Stromal cell of bone marrow (primary cell): ENCODE measurements at regions not wholly inside any gene's neighbourhood (a gene's known extent, or its start where the extent isn't known, plus 50 kb on each side); places are given as distances from the start of the nearest gene placed in this dataset.

Experiments
- DNase-seq: peaks from one replicate; pipeline ENCODE4 v3.0.0-alpha.2; 2012; ENCODE audit warnings: low read depth

GRCh38 chr2:103103678-103104077, 341.8 kb downstream of the TMEM182 start:
- no peak for DNase-seq

- no peak for DNase-seq
These were observed 357.5 kb downstream of the TMEM182 start for GRCh38 chr2:103119352-103119751.

GRCh38 chr2:103121106-103121505, 359.3 kb downstream of the TMEM182 start:
- DNase-seq = no peak

GRCh38 chr2:103123516-103123915, 361.7 kb downstream of the TMEM182 start:
- DNase-seq = no peak

DNA sequence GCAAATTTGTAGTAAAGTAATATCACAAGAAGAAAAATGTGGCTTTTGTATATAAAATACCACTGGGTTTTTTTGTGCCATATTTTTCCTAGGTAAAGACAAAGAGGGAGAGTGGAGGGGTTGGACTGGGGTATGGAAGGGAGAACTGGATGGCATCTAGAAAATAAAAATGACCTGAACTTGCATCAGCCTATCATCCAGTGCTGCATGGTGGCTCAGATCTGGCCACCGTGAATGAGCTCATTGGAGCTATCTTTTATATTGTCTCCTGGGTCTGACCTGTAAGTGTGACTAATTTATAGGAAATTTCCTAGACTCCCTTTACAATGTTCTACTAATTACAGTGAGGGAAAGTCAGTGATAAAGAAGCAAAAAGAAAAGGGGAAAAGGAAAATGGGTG, 369.0 kb downstream of the TMEM182 start:
- no peak for DNase-seq

DNA sequence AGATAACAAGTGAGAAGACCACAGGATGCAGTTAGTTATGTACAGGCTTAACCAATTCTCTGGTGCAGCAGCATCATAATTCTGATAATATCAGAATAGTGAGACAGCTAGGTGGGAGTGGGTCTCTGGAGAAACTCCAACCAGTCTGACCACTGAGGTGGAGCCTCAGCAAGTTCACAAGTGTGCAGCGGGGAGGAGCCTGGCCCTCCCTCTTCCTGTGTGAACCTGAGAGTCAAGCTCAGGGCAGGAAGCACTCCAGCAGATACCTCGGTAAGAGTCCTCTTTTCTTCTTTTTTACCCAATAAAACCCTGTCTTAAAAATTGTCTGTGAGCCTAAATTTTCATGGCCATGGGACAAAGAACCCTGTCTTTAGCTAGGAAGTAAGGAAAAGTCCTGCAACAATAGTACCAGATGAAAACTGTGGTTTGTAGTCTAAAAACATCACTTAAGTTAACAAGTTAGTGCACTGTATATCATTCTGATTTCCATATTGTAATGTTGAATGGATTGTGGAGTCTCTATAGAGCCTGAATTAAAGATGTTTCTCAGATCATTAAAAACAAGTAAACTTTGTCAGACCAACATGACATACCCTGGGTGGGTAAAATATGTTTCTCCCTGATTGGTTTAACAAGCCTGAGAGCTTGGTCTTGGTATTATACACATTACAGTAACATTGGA, 370.8 kb downstream of the TMEM182 start:
- no peak for DNase-seq

- DNase-seq = no peak
These were observed 373.8 kb downstream of the TMEM182 start for GRCh38 chr2:103135679-103136078.

DNA sequence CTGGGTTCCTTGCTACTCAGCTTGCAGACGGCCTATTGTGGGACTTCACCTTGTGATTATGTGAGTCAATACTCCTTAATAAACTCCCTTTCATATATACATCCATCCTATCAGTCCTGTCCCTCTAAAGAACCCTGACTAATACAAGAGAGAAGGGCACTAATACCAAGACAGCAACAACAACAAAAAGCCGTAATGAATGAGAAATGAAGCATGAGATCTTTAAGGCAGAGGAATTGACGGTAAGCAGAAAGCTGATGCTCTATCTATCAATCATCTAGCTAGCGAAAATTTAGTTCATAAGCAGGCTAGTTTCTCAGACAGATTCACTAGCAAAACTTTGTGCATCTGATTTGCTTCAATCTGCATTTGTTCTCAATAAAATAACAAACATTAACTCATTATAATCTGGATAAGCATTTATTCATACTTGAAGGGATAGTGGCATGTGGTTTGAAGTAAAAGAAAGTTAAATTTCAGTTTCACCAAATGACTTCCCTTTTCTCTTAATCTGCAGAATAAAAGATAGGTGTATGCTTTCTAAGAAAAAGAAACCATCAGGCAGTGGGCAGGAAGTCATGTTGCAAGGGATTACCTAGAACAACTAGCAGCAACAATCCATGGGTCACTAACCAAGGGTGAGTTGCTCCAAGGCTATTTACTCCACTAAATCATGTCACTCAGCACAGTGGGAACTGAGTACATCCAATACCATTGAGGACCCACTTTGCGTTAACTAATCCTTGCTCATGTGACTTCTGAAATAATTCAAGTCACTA, 376.5 kb downstream of the TMEM182 start:
- no peak for DNase-seq

DNA sequence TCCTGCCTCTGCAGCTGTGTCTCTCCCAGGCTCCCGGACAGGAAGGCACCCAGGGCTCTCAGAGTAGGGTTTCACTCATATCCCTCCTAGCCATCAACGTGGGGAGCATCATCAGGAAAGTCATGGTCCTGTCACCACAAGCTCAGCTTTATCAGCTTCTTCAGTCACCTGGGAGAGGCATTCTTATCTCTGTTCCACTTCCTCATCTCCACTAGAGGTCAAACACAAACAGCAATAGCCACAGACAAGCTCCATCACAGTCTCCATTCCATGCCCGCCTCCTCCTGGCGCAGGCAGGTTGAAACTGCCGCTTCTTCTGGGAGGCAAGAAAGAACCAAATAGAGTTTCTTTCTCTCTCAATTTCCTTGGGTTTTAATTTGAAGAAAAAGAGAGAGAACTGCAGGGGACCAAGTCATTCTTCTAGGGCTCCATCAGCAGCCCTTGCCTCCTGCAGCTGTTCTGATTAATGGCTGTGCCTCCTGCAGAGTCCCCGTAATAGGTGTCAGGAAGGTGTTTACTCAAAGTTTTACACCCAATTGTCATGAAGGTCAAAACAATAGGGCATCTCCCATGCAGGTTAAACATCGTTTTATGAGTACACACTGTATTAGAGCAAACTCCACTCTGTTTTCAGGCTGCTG, 377.9 kb downstream of the TMEM182 start:
- no peak for DNase-seq

DNA sequence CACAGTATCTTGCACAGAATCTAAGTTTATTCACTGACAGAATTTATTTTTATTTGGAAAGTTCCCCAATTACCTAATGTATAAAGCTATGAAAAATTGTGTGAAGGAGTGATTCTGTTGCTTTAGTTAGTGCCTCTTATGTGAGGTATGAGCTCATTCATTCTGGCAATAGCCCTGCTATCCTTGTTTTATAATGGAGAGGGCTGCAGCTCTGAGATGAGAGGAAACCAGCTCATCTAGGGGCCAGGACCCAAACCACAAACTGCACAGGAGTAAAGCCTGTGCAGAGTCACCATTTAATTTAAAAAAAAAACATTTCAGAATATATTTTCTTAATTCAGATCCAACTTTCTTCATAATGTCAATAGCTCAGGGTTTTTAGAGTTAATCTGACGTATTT, 383.0 kb downstream of the TMEM182 start:
- no peak for DNase-seq

DNA sequence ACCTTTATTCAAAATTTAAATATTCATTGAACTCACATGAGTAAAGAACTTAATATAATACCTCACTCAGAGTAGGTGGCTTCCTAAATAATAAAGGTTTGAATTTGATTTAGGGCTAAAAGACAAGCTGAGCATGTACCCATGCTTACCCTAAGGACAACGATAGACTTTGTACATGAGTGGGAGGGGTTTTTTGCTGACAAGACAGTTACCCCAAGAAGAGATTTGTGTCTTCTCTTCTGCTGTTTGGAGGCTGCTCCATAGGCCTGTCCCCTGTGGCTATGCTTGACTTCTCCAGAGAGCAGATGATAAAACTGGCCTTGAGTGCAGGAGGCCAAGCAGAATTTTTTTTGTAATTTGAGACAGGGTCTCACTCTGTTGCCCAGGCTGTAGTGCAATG, 383.9 kb downstream of the TMEM182 start:
- DNase-seq = no peak

DNA sequence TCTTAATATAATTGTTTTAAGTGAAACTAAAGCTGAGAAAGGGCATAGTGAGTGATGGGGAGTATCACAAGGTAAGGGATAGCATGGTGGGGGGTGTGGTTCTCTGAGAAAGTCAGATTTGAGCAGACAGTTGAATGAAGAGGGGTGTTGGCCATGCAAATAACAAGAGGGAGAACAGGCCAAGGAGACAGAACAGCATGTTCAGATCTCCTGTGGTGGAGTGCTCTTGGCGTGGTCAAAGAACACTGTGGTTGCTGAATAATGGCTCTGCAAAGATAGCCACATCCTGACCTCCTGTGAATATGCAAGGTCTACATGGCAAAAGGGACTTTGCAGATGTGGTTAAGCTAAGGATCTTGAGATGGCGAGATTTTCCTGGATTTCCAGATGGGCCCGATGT, 389.2 kb downstream of the TMEM182 start:
- no peak for DNase-seq

DNA sequence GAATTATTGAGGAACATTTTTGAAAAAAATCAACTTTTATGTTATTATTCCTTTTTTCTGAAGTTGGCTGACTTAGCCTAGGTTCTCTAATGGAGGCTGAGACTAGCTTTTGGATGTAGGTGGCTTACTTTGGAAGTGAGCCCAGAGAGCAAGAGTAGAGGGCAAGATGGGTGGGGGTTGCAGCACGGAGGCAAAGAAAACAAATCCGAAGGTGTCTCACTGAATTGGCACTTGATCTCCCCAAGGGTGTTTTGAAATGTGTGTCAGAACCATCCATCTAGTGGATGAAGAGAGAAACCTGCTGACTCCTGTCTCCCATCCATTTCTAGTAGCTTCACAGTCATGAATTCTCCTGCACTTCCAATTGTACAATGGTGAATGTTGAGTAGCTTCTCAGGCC, 390.7 kb downstream of the TMEM182 start:
- no peak for DNase-seq

DNA sequence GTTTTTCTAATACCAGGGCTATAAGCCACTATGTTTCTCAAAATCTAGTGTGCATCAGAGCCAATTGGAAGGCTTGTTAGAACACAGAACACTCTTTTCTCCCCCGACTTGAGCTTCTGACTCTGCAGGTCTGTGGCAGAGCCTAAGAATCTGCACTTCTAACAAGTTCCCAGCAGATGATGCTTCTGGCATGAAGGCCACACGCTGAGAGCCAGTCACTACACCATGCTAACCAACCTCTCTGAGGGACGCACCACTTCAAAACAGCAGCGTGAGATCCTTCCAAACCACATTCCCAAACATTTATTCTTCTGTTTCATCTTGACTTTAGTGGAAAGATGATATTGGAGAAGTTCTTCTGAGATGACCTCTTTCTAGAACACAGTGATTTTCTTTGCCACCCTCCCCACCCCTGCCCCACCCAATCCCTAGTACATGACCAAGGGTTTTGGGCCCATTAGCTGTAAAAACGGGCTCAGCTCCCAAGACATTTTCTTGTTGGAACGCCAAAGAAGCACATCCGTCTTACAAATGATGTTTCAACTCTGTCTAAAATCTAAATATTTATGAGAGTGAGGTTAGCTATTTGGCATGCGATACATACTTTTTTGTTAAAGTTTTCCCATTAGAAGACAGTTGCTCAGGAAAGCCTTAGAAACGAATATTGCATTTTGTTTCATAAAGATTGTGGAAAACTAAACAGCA, 391.9 kb downstream of the TMEM182 start:
- DNase-seq = no peak

DNA sequence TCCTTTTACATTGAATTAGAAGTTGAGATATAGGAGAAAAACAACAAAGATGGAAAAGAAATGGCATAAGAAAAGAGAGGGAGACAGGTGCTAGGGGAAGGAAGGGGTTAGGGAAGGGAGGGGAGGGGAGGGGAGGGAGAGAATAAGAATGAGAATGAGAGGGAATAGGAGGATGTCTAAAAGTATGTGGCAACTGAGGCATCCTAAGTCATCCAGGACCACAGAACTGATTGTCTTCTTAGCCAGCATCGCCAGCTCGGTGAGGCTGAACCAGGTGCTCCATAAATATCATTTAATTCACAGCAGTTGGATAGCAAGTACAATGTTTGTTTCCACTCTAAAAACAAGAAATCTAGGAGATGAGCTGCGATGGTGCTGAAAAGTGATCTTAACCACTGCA, 393.5 kb downstream of the TMEM182 start:
- no peak for DNase-seq

DNA sequence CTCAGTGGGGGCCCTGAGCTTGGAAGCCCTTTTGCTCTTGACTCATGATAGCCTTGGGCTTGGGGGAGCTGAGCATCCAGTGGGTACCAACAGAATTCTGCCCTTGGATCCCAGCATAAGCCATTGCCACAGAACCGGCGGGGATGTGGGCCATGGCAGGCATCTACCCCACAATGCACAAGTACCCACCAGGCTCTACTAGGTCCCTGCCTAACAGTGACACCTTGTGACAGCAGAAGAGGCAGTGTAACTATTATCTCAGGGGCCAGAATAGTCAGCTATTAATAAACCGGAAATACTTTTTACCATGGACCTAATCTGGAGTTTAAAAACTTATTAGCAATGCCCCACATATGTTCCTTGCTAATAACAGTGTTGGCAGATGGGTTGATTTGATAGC, 397.2 kb downstream of the TMEM182 start:
- no peak for DNase-seq

DNA sequence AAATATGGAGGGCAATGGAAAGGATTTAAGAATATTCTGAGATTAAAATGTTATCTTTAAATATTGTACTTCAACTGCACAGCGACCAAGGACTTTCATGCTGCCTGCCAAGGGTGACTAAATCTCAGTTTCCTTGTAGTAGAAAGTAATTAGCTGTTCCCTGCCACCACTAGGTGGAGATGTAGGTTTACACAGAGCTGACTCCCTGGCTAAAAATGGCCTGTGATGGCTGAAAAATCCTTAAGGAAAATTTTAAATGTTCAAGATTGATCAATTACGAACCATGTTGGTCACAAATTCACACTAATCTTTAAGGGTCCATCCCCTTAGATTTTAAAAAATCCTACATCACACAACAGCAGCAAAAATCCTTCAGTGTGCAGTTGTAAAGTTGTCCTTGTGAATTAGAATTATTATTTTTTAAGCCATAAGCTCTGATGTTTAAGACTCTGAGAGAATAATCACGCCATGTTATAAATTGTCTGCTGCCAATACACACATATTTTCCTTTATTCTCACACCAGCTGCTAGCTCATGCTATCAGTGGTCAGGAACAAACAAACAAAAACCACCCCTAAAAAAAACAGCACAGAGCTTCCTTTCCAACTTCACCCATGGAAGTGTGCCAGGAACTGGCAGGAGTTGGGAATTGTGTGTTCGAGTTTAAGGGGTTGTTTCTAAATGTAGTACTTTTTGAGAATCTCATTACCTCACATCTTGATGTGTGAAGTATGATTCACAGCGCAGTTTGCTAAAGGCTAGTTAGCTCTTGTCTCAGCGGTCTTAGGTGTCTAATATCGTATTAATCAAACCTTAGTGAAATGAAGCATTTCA, 399.8 kb downstream of the TMEM182 start:
- peak; percentile 43 for DNase-seq

- no peak for DNase-seq
These were observed 402.9 kb downstream of the TMEM182 start for GRCh38 chr2:103164748-103165147.

GRCh38 chr2:103165836-103166235, 404.0 kb downstream of the TMEM182 start:
- DNase-seq = no peak

GRCh38 chr2:103166456-103167324, 404.9 kb downstream of the TMEM182 start:
- DNase-seq = no peak

- no peak for DNase-seq
These were observed 405.8 kb downstream of the TMEM182 start for GRCh38 chr2:103167599-103167998.
